SK-N-DZ (cell line): ENCODE measurements at regions not wholly inside any gene's neighbourhood (a gene's known extent, or its start where the extent isn't known, plus 50 kb on each side); places are given as distances from the start of the nearest gene placed in this dataset.
"Not testable (repeated sequence)": the region's sequence is repeated elsewhere in the genome, so short reads cannot be mapped to it uniquely, and the experiment has no call there.

Source experiments
- DNase-seq: peaks from one replicate; pipeline ENCODE4 v3.0.0-alpha.2; 2015; ENCODE audit warnings: low spot score

DNA sequence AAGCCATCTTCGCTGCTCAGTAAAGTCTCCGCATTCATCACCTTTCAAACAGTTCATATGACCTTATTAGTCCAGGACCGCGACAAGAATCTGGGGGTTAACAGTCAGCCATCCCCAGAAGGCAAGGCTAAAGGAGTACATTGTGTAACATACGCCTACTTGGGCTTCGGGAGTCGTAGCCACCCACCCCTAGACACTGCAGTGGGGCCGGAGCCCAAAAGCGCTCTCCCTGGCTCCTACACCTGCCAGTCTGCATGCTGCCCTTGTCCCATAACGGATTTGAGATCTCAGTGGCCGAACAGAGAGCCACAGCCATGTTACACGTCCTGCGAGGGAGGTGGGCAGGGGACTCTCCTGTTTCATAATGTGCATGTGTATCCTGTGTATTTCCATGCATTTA is 1405.5 kb downstream of the GRIK2 start:
- no peak for DNase-seq

DNA sequence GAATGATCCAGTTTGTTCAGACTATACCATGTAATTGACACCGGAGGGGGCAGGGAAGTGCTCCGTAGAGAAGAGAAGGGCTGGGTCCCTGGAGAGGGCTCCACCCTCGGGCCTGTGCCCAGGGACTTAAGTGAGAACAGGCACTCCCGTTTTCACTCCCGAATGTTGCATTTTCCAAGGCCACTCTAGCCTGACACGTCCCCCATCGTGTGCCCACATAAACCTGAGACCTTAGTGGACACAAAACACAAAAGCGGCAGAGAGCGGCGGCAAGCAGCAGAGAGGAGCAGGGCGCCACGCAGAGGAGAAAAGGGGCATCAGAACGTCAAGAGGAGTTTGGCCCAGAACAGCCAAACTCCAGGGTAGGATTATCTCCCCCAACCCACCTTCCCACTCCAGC is 1405.1 kb downstream of the GRIK2 start:
- no peak for DNase-seq

DNA sequence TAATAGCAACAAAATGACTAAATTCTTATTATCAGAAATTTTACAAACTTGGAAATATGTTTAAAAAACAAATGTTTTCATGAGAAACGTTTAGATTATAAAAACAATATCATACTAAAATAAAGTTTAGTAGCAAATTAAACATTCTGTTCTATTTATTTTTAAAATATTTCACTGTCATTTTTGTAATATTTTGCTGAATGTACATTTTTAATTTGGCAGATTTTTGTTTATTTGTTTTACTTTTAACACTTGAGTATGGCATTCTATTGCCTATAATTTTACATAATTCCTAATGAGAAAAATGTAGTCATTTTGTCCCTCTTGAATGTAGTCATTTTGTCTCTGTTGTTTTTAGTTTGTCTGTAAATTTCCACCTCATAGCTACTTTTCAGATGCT is 1400.2 kb downstream of the GRIK2 start:
- DNase-seq: no peak

DNA sequence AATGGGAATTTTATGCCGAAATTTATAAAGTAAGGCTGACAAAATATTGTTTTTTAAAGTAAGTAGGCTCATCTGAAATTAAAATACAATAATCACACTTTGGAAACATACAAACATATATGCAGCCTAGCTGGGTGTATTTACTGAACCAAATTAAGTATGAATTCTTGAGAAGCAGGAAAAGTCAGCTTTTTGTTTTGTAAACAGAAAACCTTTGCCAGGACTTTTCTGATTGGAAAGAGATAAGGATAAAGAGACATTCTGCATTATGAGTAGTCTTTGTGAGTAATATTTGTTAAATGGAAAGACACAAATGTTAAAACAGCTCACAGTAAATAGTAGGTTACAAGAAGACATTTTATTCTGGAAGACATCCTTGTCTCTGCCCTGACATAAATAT is 1380.8 kb downstream of the GRIK2 start:
- DNase-seq: no peak

DNA sequence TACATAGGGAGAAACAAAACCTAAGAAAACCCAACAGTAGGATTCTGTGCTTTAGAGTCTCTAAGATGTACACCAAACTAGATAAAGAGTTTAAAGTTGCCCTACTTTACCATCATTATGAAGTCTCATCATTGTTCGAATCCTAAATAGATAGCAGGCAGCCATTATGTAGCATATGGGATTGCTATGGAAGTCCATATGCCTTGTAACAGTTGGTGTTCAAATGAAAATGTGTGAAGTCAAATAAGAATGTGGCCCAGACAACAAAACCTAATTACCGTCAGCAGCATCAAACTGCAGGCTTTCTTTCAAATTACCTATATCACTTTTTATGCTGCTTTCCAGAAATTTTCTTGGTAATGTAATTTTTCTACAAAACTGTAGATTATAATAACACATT is 1380.1 kb downstream of the GRIK2 start:
- DNase-seq: no peak

DNA sequence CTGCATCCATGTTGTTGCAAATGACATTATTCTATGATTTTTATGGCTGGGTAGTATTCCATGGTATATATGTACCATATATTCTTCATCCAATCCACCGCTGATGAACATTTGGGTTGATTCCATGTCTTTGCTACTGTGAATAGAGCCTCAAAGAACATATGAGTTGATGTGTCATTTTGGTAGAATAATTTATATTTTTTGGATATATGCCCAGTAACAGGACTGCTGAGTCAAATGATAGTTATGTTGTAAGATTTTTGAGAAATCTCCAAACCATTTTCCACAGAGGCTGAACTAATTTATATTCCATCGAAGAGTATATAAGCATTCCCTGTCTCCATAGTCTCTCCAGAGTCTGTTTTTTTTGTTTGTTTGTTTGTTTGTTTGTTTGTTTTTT is 1373.5 kb downstream of the GRIK2 start:
- no peak for DNase-seq

DNA sequence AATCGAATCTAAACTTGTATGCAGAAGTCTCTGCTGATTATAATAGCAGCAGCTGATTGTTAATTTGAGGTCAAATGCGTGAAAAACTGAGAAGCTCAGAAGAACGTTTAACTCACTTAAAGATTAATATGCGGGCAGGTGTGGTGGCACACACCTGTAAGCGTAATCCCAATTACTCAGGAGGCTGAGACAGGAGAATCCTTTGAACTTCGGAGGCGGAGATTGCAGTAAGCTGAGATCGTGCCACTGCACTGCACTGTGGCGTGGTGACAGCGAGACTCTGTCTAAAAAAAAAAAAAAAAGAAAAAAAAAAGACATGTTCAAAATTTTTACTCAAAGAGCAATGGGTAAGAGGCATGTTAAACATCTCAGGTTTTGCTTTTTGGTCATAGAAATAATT is 1370.8 kb downstream of the GRIK2 start:
- DNase-seq: no peak

DNA sequence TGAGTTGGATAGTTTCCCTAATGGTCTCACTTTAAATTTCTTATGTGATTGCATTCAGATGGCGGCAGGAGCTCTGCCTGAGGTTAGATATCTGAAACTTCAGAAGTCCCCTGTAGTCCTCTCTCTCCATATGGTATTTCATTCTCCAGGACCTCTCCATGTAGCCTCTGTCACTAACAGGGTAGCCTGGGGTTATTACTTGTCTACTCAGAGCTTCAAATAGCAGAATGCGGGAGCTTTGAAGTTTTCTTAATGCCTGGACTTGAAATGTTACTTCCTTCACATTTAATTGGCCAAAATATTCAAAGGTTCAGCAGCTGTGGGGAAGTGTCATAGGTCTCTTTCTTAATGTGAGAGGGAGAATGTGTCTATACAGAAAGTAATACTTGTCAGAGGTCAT is 1370.4 kb downstream of the GRIK2 start:
- DNase-seq: no peak

DNA sequence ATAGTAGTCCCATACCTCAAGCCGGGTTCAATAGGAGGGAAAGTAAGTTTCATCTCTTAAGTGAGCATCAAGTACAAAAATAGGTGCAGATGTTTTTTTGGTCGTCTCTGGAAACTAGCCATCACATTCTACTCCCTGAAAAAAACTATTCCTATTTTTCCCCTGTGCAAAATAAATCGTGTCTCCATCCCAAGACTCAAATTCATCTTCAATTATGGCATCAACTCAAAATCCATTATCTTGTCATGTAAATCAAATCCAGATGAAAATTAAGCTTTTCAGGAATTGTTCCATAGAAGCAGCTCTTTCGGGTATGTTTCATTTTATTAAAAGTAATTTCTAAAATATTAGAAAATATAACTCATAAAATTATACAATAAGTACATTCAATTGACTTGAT is 1368.4 kb downstream of the GRIK2 start:
- no peak for DNase-seq

DNA sequence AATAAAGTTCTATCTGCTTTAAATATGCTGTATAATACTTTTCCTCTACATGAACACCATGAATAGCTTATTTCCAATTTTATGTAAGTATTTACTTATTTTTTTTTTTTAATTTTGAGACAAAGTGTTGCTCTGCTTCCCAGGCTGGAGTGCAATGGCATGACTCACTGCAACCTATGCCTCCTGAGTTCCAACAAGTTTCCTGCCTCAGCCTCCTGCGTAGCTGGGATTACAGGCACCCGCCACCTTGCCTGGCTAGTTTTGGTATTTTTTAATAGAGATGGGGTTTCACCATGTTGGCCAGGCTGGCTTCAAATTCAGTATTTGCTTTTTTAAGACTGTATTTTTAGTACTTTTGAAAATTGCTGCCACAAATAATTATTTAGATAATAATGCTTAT is 1365.9 kb downstream of the GRIK2 start:
- DNase-seq: no peak

DNA sequence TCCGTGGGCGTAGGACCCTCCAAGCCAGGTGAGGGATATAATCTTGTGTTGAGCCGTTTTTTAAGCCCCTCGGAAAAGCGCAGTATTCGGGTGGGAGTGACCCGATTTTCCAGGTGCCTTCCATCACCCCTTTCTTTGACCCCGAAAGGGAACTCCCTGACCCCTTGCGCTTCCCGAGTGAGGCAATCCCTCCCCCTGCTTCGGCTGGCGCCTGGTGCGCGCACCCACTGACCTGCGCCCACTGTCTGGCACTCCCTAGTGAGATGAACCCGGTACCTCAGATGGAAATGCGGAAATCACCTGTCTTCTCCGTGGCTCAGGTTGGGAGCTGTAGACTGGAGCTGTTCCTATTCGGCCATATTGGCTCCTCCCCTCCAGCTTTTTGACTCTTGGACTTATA is 1365.0 kb downstream of the GRIK2 start:
- DNase-seq: not testable (repeated sequence)

DNA sequence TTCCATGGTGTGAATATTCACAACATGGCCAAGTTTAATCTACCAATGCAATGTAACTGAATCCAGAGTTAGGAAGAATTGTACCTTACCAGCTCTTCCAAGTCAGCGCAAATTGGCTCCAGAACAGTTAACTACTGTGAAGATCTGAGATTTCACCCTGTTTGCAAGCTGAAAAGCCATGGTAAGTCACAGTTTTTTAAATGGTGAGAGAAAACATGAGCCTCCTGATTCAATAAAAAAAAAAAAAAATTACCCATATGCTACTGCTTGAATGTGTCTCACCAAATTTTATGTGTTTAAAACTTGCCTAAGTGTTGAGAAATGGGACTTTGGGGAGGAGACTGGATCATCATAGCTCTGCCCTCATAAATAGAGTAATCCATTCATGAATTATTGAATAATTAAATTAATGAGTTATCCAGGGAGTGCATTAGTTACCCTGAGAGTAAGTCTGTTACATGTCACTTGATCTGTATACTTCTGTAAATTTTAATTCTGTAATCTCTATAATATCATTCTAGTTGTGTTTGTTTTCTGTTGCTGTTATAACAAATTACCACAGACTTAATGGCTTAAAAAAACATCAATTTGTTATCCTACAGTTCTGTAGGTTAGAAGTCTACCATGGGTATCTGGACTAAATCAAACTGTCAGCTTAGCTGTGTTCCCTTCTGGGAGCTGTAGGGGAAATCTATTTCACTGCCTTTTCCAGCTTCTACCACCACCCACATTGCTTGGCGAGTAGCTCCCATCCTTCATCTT is 1355.9 kb downstream of the GRIK2 start:
- DNase-seq: peak; percentile 95

DNA sequence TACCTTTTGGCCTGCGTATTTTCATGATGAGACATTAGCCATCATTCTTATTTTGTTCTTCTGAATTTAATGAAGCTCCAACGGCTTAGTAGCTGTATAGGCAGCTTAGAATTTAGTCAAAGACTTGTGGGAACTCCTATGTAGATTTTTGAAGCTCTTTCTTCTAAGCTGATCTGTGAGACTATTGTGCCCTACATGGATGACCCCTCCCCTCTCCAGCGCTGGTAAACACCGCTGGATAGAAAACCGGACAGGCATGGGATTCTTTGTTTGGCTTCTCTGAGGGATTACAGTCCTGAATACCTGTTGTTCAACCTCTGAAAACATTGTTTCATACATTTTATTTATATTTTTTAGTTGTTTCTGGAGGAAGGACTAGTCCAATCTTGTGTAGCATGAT is 1353.4 kb downstream of the GRIK2 start:
- no peak for DNase-seq

DNA sequence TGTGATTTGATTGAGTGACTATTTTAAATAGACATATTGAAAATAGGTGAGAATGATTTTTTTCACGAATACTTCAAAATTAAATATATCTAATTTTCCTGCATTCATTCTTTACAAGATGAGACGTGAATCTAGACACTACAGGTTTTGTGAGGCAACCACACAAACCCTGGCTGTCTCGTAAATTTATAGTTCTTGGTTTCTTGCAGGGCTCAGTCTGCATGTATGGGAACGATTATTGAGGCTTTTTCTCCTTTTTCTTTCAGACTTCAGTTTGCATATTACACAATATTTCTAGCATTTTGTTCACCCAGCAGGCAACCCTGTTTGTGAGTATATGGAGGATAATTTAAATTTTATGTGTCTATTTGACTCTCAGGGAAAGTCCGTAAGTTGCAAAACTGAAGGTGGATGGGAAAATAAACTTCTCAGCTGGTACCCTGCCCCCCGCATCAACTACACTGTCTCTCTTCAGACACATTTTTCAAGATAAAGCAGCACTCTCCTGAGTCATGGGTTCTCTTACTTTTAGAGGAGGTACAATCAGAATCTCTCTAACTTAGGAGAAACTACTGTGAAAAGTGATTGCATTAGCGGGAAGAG is 1349.3 kb downstream of the GRIK2 start:
- no peak for DNase-seq

DNA sequence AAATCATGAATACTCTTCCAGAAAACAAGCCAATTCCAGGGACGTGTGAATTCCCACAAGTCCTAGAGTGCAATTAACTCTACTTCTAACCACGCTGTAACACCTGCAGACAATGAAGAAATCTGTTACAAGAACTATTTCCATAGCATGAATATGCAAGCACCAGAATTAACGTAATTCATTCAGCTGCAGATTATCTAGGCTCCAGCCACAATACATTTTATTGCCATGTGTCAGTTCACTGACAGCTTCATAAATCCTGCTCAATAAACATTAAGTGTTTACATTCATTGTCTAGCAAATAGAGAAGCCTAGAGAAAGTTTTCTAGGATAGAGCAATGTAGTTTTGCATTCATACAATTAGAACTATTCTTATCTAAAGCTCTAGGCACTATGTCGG is 1348.5 kb downstream of the GRIK2 start:
- DNase-seq: peak; percentile 32

DNA sequence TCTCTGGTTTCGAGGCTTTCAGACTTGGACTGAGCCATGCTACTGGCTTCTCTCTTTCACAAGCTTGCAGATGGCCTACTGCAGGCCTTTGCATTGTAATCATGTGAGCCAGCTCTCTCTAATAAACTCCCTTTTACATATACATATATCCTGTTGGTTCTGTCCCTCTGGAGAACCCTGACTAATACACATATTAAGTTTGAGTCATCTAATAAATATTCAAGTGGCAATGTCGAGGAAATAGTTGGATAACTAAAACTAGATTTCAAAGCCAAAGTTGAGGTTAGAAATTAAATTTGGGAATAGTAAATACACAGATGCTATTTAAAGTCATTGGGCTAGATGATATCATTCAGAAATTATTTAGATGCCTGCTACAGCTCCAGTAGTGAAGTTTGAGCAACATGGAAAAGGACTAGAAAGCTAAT is 1343.4 kb downstream of the GRIK2 start:
- DNase-seq: no peak

DNA sequence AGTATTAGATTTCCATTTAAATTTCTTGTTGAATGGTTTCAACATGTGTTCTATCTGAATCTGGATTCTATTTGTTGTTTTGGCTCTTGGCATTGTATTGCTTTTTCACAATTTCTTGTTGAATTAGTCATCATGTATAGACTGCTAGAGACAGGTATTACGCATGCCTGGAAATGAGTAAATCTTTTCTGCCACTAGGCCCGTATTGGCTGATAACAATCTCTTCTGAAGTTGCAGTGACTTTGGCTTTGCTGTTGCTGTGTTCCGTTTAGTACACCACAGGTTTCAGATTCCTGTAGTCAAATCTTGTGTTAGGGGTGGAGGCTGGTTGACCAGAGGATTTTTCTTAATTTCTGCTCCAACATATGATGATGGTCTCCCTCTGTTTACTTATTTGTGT is 1339.4 kb downstream of the GRIK2 start:
- DNase-seq: no peak

DNA sequence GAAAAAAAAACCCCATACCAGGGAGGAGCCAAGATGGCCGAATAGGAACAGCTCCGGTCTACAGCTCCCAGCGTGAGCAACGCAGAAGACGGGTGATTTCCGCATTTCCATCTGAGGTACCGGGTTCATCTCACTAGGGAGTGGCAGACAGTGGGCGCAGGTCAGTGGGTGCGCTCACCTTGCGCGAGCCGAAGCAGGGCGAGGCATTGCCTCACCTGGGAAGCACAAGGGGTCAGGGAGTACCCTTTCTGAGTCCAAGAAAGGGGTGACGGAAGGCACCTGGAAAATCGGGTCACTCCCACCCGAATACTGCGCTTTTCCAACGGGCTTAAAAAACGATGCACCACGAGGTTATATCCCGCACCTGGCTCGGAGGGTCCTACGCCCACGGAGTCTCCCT is 1328.6 kb downstream of the GRIK2 start:
- DNase-seq: not testable (repeated sequence)

DNA sequence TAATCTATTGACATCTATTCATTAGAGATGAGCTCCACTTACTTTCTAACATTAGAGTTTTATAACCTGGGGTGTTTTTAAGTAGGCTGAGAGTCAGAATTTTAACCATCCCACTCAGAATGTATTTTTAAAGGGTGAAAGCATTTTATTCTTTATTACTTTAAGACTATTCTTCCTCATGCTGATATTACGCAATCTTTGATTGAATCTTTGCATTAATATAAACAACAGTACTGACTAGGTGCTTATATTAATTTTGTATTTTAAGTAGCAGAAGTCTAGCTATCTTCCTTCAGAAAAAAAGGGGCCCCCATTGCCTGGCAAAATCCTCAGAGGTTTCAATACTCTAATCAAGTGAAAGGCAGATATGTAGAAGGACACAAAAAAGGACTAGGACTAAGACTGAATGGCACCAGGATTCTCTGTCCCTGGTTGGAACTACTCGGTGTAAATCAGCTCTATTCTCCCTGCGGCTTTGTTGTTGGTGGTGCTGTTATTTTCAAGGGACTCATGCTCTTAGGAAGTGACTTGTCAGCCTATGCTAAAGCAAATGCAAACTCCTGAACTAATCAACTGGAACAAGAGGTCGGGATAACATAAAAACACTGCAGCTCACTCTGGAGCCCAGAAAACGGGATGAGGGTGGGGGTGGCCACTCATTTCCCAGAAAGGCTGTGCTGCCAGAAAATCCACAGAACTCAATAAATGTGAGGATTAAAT is 1324.4 kb downstream of the GRIK2 start:
- no peak for DNase-seq

DNA sequence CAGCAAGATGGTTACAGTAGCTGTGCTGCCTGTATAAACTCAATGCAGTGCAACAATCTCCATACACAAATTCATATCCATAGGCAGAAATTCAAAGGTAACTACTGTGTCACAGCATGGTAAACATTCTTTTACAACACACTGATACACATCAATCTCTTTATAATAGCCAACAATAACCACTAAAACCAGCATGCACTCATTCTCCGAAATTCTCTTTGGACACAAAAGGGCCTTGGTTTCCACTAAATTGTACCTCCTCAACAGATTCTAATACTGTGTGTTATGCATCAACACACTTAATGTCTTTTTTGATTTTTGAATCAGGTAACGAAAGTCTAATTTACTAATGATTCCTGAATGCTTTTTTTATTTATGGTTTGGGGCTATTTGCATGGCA is 1323.7 kb downstream of the GRIK2 start:
- DNase-seq: no peak

DNA sequence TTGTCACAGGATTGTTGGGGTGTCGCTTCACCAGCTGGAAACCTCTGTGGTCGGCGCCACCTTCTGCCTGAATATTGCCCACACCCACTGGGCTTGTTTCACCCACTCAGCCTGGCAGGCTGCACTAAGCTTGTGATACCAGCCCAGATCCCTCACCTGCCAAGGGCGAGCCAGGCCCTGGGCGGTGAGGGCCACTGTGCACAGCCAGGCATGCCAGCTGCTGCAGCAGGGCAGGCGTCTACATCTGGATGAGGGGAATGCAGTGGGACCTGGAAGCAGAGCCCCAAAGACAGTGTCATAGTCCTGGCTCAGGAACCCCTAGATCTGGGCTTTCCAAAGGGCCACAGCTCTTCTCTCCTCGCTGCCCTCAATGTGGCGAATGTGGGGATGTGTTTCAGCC is 1307.5 kb downstream of the GRIK2 start:
- DNase-seq: no peak

DNA sequence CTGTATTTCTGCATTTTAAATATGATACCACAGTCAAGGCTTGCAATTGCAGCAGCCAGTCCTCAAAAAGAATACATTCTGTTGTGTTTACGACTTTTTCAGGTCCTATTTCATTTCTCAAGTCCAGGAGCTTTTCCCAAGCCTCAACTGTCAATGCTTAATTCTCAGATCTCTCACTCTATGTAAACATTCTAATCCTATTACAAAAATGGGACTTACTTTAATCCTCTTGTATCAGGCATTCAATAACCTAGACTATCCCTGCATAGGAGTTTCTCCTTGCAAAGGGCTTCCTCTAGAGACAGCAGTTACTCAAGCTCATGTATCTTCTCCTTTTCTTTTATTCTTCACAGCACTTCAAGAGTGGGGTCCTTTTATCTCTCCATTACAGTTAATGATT is 1293.0 kb downstream of the GRIK2 start:
- DNase-seq: no peak

DNA sequence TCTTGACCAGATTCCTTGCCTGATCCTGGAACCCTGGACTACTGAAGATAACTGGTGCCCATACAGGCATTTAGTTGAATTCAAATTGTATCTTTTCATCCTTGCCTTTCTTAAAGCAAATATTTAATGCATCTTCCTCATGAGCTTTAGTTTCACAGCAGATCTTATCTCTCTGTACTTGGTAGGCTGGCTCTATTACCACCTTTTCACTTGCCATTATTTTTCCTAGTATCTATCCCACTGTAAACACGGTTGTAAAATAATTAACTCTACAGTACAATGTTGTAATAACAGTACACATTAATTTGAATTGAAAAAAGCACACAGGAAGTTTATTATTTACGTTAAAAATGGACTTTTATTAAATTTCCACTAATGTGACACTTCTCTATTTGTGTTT is 1286.9 kb downstream of the GRIK2 start:
- DNase-seq: no peak
